Right lobe of liver (tissue), 6 donors: ENCODE measurements at regions not wholly inside any gene's neighbourhood (a gene's known extent, or its start where the extent isn't known, plus 50 kb on each side); places are given as distances from the start of the nearest gene placed in this dataset.

Experiments
- ATAC-seq, 4 donors: fragments of 200-7000 bp; cut with Tn5 transposase; one replicate each; pipeline ENCODE4 v1.9.1; 2020; ENCODE audit warnings: mild to moderate bottlenecking in 4 of 4, moderate library complexity in 4 of 4
- DNase-seq, 3 donors: peaks; one replicate each; pipeline ENCODE4 v3.0.0-alpha.2; 2020
- H3K27ac ChIP-seq, 3 donors: fragments of 200-600 bp; one replicate each; pipeline ENCODE4 v1.8.0; 2022
- H3K27me3 ChIP-seq, 2 donors: fragments of 200-600 bp; one replicate each; pipeline ENCODE4 v1.8.0; 2022
- H3K36me3 ChIP-seq, 4 donors: fragments of 200-600 bp; sonication (generic) in 1 of 4; one replicate each; pipeline versions ENCODE4 v1.5.1 to v1.8.0; 2017 to 2022; ENCODE audit warnings: control low read depth in 1 of 4
- H3K4me1 ChIP-seq, 4 donors: fragments of 200-600 bp; sonication (generic) in 1 of 4; one replicate each; pipeline versions ENCODE4 v1.5.1 to v1.8.0; 2017 to 2022; ENCODE audit warnings: control low read depth in 1 of 4
- H3K4me3 ChIP-seq, 3 donors: fragments of 200-600 bp; one replicate each; pipeline ENCODE4 v1.8.0; 2022
- H3K9me3 ChIP-seq, 4 donors: fragments of 200-600 bp; sonication (generic) in 1 of 4; one replicate each; pipeline versions ENCODE4 v1.5.1 to v1.8.0; 2017 to 2022; ENCODE audit warnings: control low read depth in 1 of 4
- POLR2A ChIP-seq: fragments of 450-650 bp; IDR thresholded peaks from one replicate; pipeline ENCODE4 v1.6.1; 2017; ENCODE audit warnings: antibody characterized with exemption, mild to moderate bottlenecking
- WGBS: methylation state at CpG from one replicate; pipeline ENCODE4 v1.1.6; 2018; ENCODE audit warnings: low coverage, low lambda C conversion rate; ENCODE audit not compliant: insufficient coverage; ENCODE audit errors: missing lambda C conversion rate; 5-methylcytosine and 5-hydroxymethylcytosine counted together
- intact Hi-C, 2 donors: fragments of 100-400 bp; cut with DNase I; formaldehyde crosslinking; loops; one replicate each; pipeline versions ENCODE4 v1.11.2 to v1.14.1; 2022
- TF ChIP-seq, protein P1 (sequence below), 4 donors: fragments of 200-600 bp in 3 of 4; fragments of 450-650 bp in 1 of 4; IDR thresholded peaks; one replicate each; pipeline versions ENCODE4 v1.5.1 to v1.8.0; 2016 to 2022; ENCODE audit warnings: antibody characterized with exemption in 4 of 4, mild to moderate bottlenecking in 2 of 4
- donor health status: DM: no; HTN: yes; CAD: no.
- donor health status: DM: no; HTN: no; CAD: no.
- donor health status: DM: no; HTN: no; CAD: no.
- donor health status: DM: no; HTN: yes; CAD: no.
- donor health status: DM: no; HTN: yes; CAD: no.

DNA sequence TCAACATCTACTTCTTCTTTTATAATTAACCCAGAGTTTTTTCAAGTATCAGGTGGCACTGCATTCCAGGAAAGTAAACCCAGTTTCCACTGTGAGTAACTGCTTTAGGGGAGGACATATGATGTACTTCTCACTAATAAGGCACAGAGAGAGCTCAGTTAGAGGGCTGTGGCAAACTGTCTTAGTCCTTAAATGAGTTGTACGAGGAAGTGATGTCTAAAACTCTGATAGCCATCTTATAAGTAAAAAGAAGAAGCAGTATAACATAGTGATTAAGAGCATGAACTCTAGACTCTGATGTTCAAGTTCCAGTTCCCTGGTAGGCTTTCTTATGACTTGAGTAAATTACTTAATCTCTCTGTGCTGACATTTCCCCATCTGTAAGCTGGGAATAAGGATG, 58.7 kb upstream of the PTGS2 start:
- no peak for DNase-seq
- H3K36me3 ChIP-seq = no peaks in the 10 kb centered on the region
- no peak overlapping the region for H3K27ac ChIP-seq
- H3K27me3 ChIP-seq = no peaks in the 10 kb centered on the region
- ATAC-seq = peak in 1 of 4 donors; percentile 28
- no peak for TF ChIP-seq POLR2A
- TF ChIP-seq, protein P1, sequence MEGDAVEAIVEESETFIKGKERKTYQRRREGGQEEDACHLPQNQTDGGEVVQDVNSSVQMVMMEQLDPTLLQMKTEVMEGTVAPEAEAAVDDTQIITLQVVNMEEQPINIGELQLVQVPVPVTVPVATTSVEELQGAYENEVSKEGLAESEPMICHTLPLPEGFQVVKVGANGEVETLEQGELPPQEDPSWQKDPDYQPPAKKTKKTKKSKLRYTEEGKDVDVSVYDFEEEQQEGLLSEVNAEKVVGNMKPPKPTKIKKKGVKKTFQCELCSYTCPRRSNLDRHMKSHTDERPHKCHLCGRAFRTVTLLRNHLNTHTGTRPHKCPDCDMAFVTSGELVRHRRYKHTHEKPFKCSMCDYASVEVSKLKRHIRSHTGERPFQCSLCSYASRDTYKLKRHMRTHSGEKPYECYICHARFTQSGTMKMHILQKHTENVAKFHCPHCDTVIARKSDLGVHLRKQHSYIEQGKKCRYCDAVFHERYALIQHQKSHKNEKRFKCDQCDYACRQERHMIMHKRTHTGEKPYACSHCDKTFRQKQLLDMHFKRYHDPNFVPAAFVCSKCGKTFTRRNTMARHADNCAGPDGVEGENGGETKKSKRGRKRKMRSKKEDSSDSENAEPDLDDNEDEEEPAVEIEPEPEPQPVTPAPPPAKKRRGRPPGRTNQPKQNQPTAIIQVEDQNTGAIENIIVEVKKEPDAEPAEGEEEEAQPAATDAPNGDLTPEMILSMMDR (IDR thresholded peaks at IDR 0.05) = no peak
- 37% methylated on average over 1 of the region's 1 CpG for WGBS
- intact Hi-C loops = no loop called here
- no peak overlapping the region for H3K4me3 ChIP-seq
- H3K9me3 ChIP-seq = no peaks in the 10 kb centered on the region
- no peaks in the 10 kb centered on the region for H3K4me1 ChIP-seq

DNA sequence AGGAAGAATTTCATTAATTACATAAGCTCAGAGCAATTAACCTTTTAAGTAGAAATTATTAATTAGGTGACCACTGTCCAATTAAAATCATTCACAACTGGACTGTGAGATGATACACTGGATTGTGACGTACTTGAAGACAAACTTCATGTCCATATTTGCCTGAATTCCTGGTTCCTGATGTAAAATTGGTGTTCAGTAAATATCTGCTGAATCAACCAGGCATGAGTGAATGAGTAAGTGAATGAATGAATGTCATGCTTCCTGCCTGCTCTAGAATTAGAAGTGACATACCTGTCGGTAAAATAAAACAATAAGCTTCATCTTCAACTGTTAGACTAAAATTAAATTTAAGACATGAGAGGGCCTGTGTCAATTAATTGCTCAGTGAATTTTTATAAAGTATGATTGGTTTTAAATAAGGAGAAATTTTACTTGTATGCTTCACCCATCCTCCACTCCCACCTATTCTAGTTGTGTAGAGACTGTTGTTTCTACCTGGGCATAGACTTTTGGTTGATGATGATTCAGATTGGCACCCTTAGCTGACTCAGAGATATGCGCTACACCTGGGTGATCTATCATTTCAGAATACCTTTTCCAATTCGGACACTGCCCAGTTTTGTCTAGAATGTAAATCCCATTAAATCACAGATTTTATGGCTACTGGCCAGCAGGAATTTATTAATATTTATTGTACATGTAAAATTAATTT, 56.9 kb upstream of the PTGS2 start:
- Histone ChIP-seq H3K4me3 (no peak overlapping the region), H3K27me3 (no peaks in the 10 kb centered on the region), H3K9me3 (no peaks in the 10 kb centered on the region), H3K27ac (no peak overlapping the region), H3K4me1 (no peaks in the 10 kb centered on the region), H3K36me3 (no peaks in the 10 kb centered on the region)
- WGBS = 72% methylated on average over 4 of the region's 4 CpGs
- intact Hi-C loops = no loop called here
- ATAC-seq (no peak), DNase-seq (no peak)
- TF ChIP-seq, protein P1 (IDR thresholded peaks at IDR 0.05) = no peak
- no peak for TF ChIP-seq POLR2A

- 71% methylated on average over 1 of the region's 1 CpG for whole genome bisulfite sequencing
- no peaks in the 10 kb centered on the region for H3K4me1 ChIP-seq
- TF ChIP-seq, protein P1 (IDR thresholded peaks at IDR 0.05) = no peak
- no peak for TF ChIP-seq POLR2A
- H3K4me3 ChIP-seq = no peak overlapping the region
- H3K36me3 ChIP-seq = no peaks in the 10 kb centered on the region
- H3K9me3 ChIP-seq = no peaks in the 10 kb centered on the region
- DNase-seq = no peak
- no peak overlapping the region for H3K27ac ChIP-seq
- no peak for ATAC-seq
- intact Hi-C loops = no loop called here
- H3K27me3 ChIP-seq = no peaks in the 10 kb centered on the region
Measured at GRCh38 chr1:186735463-186735862, 55.2 kb upstream of the PTGS2 start.

DNA sequence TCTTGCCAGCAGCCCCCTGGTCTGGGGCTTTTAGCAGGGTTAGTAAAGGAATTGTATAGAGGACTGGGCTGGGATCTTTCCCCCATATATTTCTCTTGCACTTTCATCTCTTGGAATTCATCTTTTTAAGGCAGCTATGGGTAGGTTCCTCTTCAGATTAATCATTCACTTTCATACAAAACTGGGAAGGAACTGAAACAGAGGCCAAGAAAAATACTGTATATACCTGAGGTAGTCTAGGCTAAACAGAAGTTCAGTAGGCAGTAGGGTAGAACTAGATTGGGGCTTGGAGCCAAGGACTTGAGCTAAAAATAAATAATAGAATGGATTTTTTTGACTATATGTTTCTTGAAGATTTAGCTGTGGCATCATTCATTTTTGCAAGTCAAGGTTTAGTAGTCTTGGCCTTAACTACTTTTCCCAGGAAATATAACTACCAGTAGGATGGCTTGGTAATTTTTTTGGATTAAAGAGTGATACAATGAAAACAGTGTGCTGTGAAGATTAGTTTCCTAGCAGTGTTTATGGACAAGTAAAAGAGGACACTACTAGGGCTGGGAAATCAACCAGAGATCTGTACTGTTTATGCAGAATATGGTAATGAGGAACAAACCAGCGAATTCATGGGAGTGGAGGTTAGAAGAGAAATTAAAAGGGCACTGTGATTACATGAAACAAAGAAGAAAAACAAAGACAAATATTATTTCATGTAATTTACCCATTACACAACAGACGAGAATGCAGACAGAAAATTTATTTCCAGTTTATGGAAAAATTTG, 50.9 kb upstream of the PTGS2 start:
- Histone ChIP-seq H3K27me3 (no peaks in the 10 kb centered on the region), H3K4me3 (no peak overlapping the region), H3K27ac (no peak overlapping the region), H3K36me3 (no peaks in the 10 kb centered on the region), H3K9me3 (no peaks in the 10 kb centered on the region), H3K4me1 (no peaks in the 10 kb centered on the region)
- no peak for DNase-seq
- ATAC-seq = no peak
- 30% methylated on average over 2 of the region's 2 CpGs for WGBS
- intact Hi-C loops = no loop called here
- TF ChIP-seq, protein P1 (IDR thresholded peaks at IDR 0.05) = no peak
